SK-N-SH (cell line): ENCODE measurements at regions not wholly inside any gene's neighbourhood (a gene's known extent, or its start where the extent isn't known, plus 50 kb on each side); places are given as distances from the start of the nearest gene placed in this dataset.

Experiments
- CTCF ChIA-PET: fragments of 300-600, 350-600 bp; formaldehyde crosslinking; extraction: SDS; loops from one replicate; lab custom pipeline; 2021; lab: Yijun Ruan, JAX
- POLR2A ChIA-PET: fragments of 350-600 bp; sonication (Branson Sonifier 250); formaldehyde crosslinking; extraction: SDS; loops from one replicate; lab custom pipeline; 2020; ENCODE audit warnings: antibody characterized with exemption, inconsistent platforms; lab: Yijun Ruan, JAX
- DNase-seq: peaks from one replicate; pipeline ENCODE4 v3.0.0; 2012
- H2AFZ ChIP-seq: fragments of 200-600 bp; sonication (generic); 2 replicates; pipeline ENCODE4 v1.8.1; 2016; ENCODE audit warnings: antibody characterized with exemption, mild to moderate bottlenecking, low read depth
- H3F3A ChIP-seq: fragments of 200-600 bp; sonication (generic); replicated peaks from 2 replicates; pipeline ENCODE3; 2016; ENCODE audit warnings: antibody characterized with exemption, mild to moderate bottlenecking; ENCODE audit not compliant: insufficient read depth
- H3K27ac ChIP-seq, 2 experiments: fragments of 200-500 bp in 1 of 2; fragments of 200-600 bp in 1 of 2; sonication (Bioruptor generic) in 1 of 2; sonication (generic), shearing (Covaris generic) in 1 of 2; 2 replicates each; pipeline versions ENCODE4 v1.5.1 to v1.6.1; 2014 to 2016; ENCODE audit warnings: low read depth in 2 of 2, inconsistent platforms in 1 of 2, low read length in 1 of 2, mild to moderate bottlenecking in 1 of 2, mixed read lengths in 1 of 2
- H3K27me3 ChIP-seq: fragments of 200-600 bp; sonication (generic), shearing (Covaris generic); 2 replicates; pipeline ENCODE4 v1.6.1; 2016; ENCODE audit warnings: mixed run types; ENCODE audit not compliant: insufficient read depth
- H3K36me3 ChIP-seq, 2 experiments: fragments of 200-500 bp in 1 of 2; fragments of 200-600 bp in 1 of 2; sonication (Bioruptor generic) in 1 of 2; sonication (generic) in 1 of 2; replicated peaks in 1 of 2; 2 replicates each; pipeline versions ENCODE3 to v1.5.1; 2014 to 2016; ENCODE audit warnings: low read length in 1 of 2, mild to moderate bottlenecking in 1 of 2; ENCODE audit not compliant: insufficient read depth in 2 of 2, control insufficient read depth in 1 of 2
- H3K4me1 ChIP-seq, 2 experiments: fragments of 200-500 bp in 1 of 2; fragments of 200-600 bp in 1 of 2; sonication (Bioruptor generic) in 1 of 2; sonication (generic), shearing (Covaris generic) in 1 of 2; 2 replicates each; pipeline versions ENCODE4 v1.5.1 to v1.6.1; 2014 to 2016; ENCODE audit warnings: low read depth in 1 of 2, low read length in 1 of 2, mixed run types in 1 of 2; ENCODE audit not compliant: insufficient read depth in 2 of 2, control insufficient read depth in 1 of 2
- H3K4me2 ChIP-seq: fragments of 200-600 bp; sonication (generic), shearing (Covaris generic); 2 replicates; pipeline ENCODE4 v1.6.1; 2017; ENCODE audit warnings: mixed run types
- H3K4me3 ChIP-seq, 2 experiments: fragments of 200-500 bp in 1 of 2; fragments of 200-600 bp in 1 of 2; sonication (Bioruptor generic) in 1 of 2; sonication (generic), shearing (Covaris generic) in 1 of 2; 2 replicates each; pipeline versions ENCODE4 v1.5.1 to v1.8.1; 2014 to 2016; ENCODE audit warnings: low read depth in 2 of 2, inconsistent platforms in 1 of 2, low read length in 1 of 2, mild to moderate bottlenecking in 1 of 2, mixed read lengths in 1 of 2, moderate library complexity in 1 of 2
- H3K79me2 ChIP-seq: fragments of 200-600 bp; sonication (generic); 2 replicates; pipeline ENCODE4 v1.8.1; 2017; ENCODE audit warnings: mild to moderate bottlenecking; ENCODE audit not compliant: insufficient read depth
- H3K9ac ChIP-seq: fragments of 200-600 bp; sonication (generic); 2 replicates; pipeline ENCODE4 v1.6.1; 2017; ENCODE audit warnings: mixed run types
- H3K9me2 ChIP-seq: fragments of 200-600 bp; sonication (generic); 2 replicates; pipeline ENCODE4 v1.6.1; 2017; ENCODE audit warnings: mixed run types
- H3K9me3 ChIP-seq: fragments of 200-600 bp; sonication (generic); 2 replicates; pipeline ENCODE4 v1.6.1; 2017; ENCODE audit warnings: mixed run types, mild to moderate bottlenecking, moderate library complexity
- H4K20me1 ChIP-seq: fragments of 200-600 bp; sonication (generic); 2 replicates; pipeline ENCODE4 v1.6.1; 2017; ENCODE audit warnings: mild to moderate bottlenecking, mixed run types; ENCODE audit not compliant: insufficient read depth
- EP300 ChIP-seq, 2 experiments: IDR thresholded peaks; 2 replicates each; pipeline versions ENCODE4 v1.4.0 to v1.6.1; 2012; ENCODE audit warnings: borderline replicate concordance in 1 of 2, low read depth in 1 of 2, low read length in 1 of 2
- EZH2phosphoT487 ChIP-seq: fragments of 200-600 bp; sonication (generic); IDR thresholded peaks from 2 replicates; pipeline ENCODE4 v1.6.1; 2017; ENCODE audit warnings: low read depth, mixed run types, mild to moderate bottlenecking, antibody characterized with exemption, moderate library complexity, borderline replicate concordance
- FOXJ3 ChIP-seq: sonication (generic); formaldehyde crosslinking; IDR thresholded peaks from 2 replicates; pipeline ENCODE4 v1.5.1; 2020; ENCODE audit warnings: mild to moderate bottlenecking, missing genetic modification reagents
- GABPA ChIP-seq: IDR thresholded peaks from 2 replicates; pipeline ENCODE4 v1.4.0; 2012; ENCODE audit warnings: low read depth, mild to moderate bottlenecking
- MXI1 ChIP-seq: IDR thresholded peaks from 2 replicates; pipeline ENCODE4 v1.6.1; 2012; ENCODE audit warnings: mild to moderate bottlenecking, low read depth, low read length, improper control_type of control experiment
- NFIC ChIP-seq: IDR thresholded peaks from 2 replicates; pipeline ENCODE4 v1.4.0; 2012; ENCODE audit warnings: borderline replicate concordance
- POLR2AphosphoS5 ChIP-seq: IDR thresholded peaks from 2 replicates; pipeline ENCODE4 v1.6.1; 2012; ENCODE audit warnings: low read depth, low read length
- TAF1 ChIP-seq: IDR thresholded peaks from 2 replicates; pipeline ENCODE4 v1.6.1; 2012; ENCODE audit warnings: low read depth, mild to moderate bottlenecking, low read length, moderate library complexity, borderline replicate concordance
- TEAD4 ChIP-seq: IDR thresholded peaks from 2 replicates; pipeline ENCODE4 v1.4.0; 2012; ENCODE audit warnings: mild to moderate bottlenecking, borderline replicate concordance; ENCODE audit not compliant: insufficient read depth
- WGBS: methylation state at CpG from one replicate; pipeline ENCODE4 v1.1.6; 2017; ENCODE audit warnings: low lambda C conversion rate; 5-methylcytosine and 5-hydroxymethylcytosine counted together
- TF ChIP-seq, protein P1 (sequence below): IDR thresholded peaks from 2 replicates; pipeline ENCODE4 v1.4.0; 2012; ENCODE audit warnings: low read depth
- TF ChIP-seq, protein P2 (sequence below): IDR thresholded peaks from 2 replicates; pipeline ENCODE4 v1.4.0; 2012; ENCODE audit warnings: low read depth, borderline replicate concordance
- TF ChIP-seq, protein P3 (sequence below): IDR thresholded peaks from 2 replicates; pipeline ENCODE4; 2012
- TF ChIP-seq, protein P4 (sequence below): IDR thresholded peaks from 2 replicates; pipeline ENCODE4 v1.4.0; 2012; ENCODE audit warnings: low read depth, borderline replicate concordance

DNA sequence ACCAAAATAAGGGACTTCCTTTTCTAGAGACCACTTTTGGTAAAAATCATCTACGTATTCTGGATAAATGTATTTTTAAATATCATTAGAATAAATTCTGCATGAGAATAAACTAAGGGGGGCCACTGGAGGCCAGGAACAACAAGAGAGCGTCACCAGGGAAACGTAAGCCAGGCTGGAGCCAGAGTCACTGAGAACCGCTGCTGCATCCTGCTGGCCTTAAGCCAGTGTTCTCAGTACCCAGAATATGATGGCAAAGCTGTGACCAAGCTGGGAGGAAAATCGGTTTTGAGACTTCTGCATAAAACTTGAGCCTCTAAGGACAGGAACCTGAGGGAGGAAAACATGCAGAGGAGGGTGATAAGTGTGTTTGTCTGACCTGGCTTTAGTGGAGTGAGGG, 63.0 kb upstream of the FAM9A start:
- Histone ChIP-seq H3K27ac (no peak overlapping the region), H3K9me2 (no peaks in the 10 kb centered on the region), H3K9ac (no peak overlapping the region), H3K4me3 (no peak overlapping the region), H3K79me2 (no peaks in the 10 kb centered on the region), H3K36me3 (no peaks in the 10 kb centered on the region), H2AFZ (no peak overlapping the region), H3K4me2 (no peak overlapping the region), H3K27me3 (no peaks in the 10 kb centered on the region), H3K4me1 (no peaks in the 10 kb centered on the region; a peak in 1 of 4 replicates), H4K20me1 (no peaks in the 10 kb centered on the region), H3K9me3 (no peaks in the 10 kb centered on the region), H3F3A (no peaks in the 10 kb centered on the region)
- DNase-seq: peak; percentile 16
- ChIA-PET POLR2A (no interaction called here), CTCF (no interaction called here)
- TF ChIP-seq, protein P1, sequence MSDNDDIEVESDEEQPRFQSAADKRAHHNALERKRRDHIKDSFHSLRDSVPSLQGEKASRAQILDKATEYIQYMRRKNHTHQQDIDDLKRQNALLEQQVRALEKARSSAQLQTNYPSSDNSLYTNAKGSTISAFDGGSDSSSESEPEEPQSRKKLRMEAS: no peak
- no peak for TF ChIP-seq FOXJ3 (CRISPR knock-in tag)
- TF ChIP-seq, protein P2, sequence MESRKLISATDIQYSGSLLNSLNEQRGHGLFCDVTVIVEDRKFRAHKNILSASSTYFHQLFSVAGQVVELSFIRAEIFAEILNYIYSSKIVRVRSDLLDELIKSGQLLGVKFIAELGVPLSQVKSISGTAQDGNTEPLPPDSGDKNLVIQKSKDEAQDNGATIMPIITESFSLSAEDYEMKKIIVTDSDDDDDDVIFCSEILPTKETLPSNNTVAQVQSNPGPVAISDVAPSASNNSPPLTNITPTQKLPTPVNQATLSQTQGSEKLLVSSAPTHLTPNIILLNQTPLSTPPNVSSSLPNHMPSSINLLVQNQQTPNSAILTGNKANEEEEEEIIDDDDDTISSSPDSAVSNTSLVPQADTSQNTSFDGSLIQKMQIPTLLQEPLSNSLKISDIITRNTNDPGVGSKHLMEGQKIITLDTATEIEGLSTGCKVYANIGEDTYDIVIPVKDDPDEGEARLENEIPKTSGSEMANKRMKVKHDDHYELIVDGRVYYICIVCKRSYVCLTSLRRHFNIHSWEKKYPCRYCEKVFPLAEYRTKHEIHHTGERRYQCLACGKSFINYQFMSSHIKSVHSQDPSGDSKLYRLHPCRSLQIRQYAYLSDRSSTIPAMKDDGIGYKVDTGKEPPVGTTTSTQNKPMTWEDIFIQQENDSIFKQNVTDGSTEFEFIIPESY: no peak
- TF ChIP-seq TAF1: no peak
- TF ChIP-seq MXI1: no peak
- TF ChIP-seq, protein P3, sequence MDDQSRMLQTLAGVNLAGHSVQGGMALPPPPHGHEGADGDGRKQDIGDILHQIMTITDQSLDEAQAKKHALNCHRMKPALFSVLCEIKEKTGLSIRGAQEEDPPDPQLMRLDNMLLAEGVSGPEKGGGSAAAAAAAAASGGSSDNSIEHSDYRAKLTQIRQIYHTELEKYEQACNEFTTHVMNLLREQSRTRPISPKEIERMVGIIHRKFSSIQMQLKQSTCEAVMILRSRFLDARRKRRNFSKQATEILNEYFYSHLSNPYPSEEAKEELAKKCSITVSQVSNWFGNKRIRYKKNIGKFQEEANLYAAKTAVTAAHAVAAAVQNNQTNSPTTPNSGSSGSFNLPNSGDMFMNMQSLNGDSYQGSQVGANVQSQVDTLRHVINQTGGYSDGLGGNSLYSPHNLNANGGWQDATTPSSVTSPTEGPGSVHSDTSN: no peak
- no peak for TF ChIP-seq EZH2phosphoT487
- WGBS: 20% methylated on average over 5 of the region's 5 CpGs

DNA sequence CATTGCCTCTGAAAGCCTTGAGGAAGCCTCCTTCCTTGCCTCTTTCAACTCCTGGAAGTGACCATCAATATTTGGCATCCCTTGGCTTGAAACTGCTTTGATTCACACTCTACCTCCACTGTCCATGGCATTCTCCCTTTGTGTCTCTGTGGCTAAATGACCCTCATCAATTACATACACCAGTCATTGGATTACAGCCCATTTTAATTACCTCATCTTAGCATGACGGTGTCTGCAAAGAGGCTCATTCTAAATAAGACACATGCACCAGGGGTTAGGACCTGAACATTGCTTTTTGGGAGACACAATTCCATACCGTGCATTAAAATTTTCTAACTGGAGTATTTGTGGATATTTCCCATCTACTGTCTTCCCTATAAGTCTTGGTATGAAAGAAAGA, 60.7 kb upstream of the FAM9A start:
- H3K4me1 ChIP-seq: no peaks in the 10 kb centered on the region; a peak in 1 of 4 replicates

More for the DNA sequence above, 60.7 kb upstream of the FAM9A start:
- no peak overlapping the region for H3K9ac ChIP-seq
- no peaks in the 10 kb centered on the region for H3K9me2 ChIP-seq
- no peak overlapping the region for H3K4me3 ChIP-seq
- H3K27ac ChIP-seq: no peak overlapping the region
- no peak overlapping the region for H3K4me2 ChIP-seq
- no peaks in the 10 kb centered on the region for H3K9me3 ChIP-seq
- no peaks in the 10 kb centered on the region for H3F3A ChIP-seq
- H4K20me1 ChIP-seq: no peaks in the 10 kb centered on the region
- DNase-seq: no peak
- no peaks in the 10 kb centered on the region for H3K79me2 ChIP-seq
- POLR2A ChIA-PET: no interaction called here
- H3K27me3 ChIP-seq: no peaks in the 10 kb centered on the region
- CTCF ChIA-PET: no interaction called here
- H2AFZ ChIP-seq: no peak overlapping the region
- 12% methylated on average over 2 of the region's 2 CpGs for WGBS
- TF ChIP-seq, protein P4, sequence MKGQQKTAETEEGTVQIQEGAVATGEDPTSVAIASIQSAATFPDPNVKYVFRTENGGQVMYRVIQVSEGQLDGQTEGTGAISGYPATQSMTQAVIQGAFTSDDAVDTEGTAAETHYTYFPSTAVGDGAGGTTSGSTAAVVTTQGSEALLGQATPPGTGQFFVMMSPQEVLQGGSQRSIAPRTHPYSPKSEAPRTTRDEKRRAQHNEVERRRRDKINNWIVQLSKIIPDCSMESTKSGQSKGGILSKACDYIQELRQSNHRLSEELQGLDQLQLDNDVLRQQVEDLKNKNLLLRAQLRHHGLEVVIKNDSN: no peak
- TF ChIP-seq GABPA: no peak
- TF ChIP-seq, protein P2: no peak
- no peak for TF ChIP-seq TEAD4
- TF ChIP-seq POLR2AphosphoS5: no peak
- TF ChIP-seq EP300 (IDR thresholded peaks at IDR 0.05; ENCODE audit: borderline replicate concordance in 1 of 2, low read depth in 1 of 2, low read length in 1 of 2): no peak
- TF ChIP-seq NFIC: no peak
- TF ChIP-seq, all 33 proteins: peak for 0
- no peaks in the 10 kb centered on the region for H3K36me3 ChIP-seq
